ENCODE measurements at regions not wholly inside any gene's neighbourhood (a gene's known extent, or its start where the extent isn't known, plus 50 kb on each side); places are given as distances from the start of the nearest gene placed in this dataset.

- TF ChIP-seq CTCF (IDR thresholded peaks at IDR 0.05) (no peak), POLR2A (IDR thresholded peaks at IDR 0.05) (no peak)
These were observed 202.6 kb downstream of the TMA16 start for GRCh38 chr4:163697121-163697520.

All from breast epithelium (tissue), 3 donors.